CD14-positive monocyte (primary cell): ENCODE measurements at regions not wholly inside any gene's neighbourhood (a gene's known extent, or its start where the extent isn't known, plus 50 kb on each side); places are given as distances from the start of the nearest gene placed in this dataset.

ENCODE experiments used
- DNase-seq, 3 donors: peaks; one replicate each; pipeline ENCODE4 v3.0.0-alpha.2; 2011 to 2022
- H2AFZ ChIP-seq: 2 replicates; pipeline ENCODE4 v1.6.0; 2012; ENCODE audit warnings: mild to moderate bottlenecking, low read depth, low read length, inconsistent platforms; ENCODE audit not compliant: insufficient read depth, poor library complexity, severe bottlenecking
- H3K27ac ChIP-seq, 2 donors: 1 replicate in 1 of 2; 2 replicates in 1 of 2; pipeline ENCODE4 v1.5.1; 2012 to 2013; ENCODE audit warnings: low read length in 2 of 2, control low read depth in 1 of 2, inconsistent platforms in 1 of 2, low read depth in 1 of 2, mild to moderate bottlenecking in 1 of 2
- H3K27me3 ChIP-seq, 2 donors: one replicate each; pipeline versions ENCODE4 v1.6.0 to v1.6.1; 2011 to 2013; ENCODE audit warnings: low read length in 2 of 2; ENCODE audit not compliant: control insufficient read depth in 2 of 2, insufficient read depth in 2 of 2
- H3K36me3 ChIP-seq, 2 donors: replicated peaks in 1 of 2; 1 replicate in 1 of 2; 2 replicates in 1 of 2; pipeline versions ENCODE4 v1.5.1 to v1.6.1; 2012 to 2013; ENCODE audit warnings: low read length in 2 of 2, control low read depth in 1 of 2, inconsistent platforms in 1 of 2, mild to moderate bottlenecking in 1 of 2; ENCODE audit not compliant: insufficient read depth in 2 of 2, control insufficient read depth in 1 of 2
- H3K4me1 ChIP-seq, 2 donors: 1 replicate in 1 of 2; 2 replicates in 1 of 2; pipeline versions ENCODE4 v1.5.1 to v1.6.1; 2012 to 2013; ENCODE audit warnings: low read length in 2 of 2, control low read depth in 1 of 2, inconsistent platforms in 1 of 2, mild to moderate bottlenecking in 1 of 2, moderate library complexity in 1 of 2; ENCODE audit not compliant: insufficient read depth in 2 of 2, control insufficient read depth in 1 of 2
- H3K4me2 ChIP-seq: replicated peaks from 2 replicates; pipeline ENCODE3; 2012; ENCODE audit warnings: low read length, moderate library complexity, mild to moderate bottlenecking; ENCODE audit not compliant: poor library complexity, severe bottlenecking; ENCODE audit errors: extremely low read depth
- H3K4me3 ChIP-seq, 3 experiments: fragments of 200-600 bp in 1 of 3; sonication (generic) in 1 of 3; replicated peaks in 1 of 3; 1 replicate in 2 of 3; 2 replicates in 1 of 3; pipeline ENCODE4 v1.5.1; 2011 to 2013; ENCODE audit warnings: low read length in 3 of 3, mild to moderate bottlenecking in 3 of 3, control low read depth in 2 of 3, low read depth in 2 of 3, inconsistent platforms in 1 of 3, moderate library complexity in 1 of 3
- H3K79me2 ChIP-seq: 2 replicates; pipeline ENCODE4 v1.6.0; 2012; ENCODE audit warnings: mild to moderate bottlenecking, control low read depth, inconsistent platforms, low read length, moderate library complexity; ENCODE audit not compliant: insufficient read depth
- H3K9ac ChIP-seq: 2 replicates; pipeline ENCODE4 v1.6.0; 2017; ENCODE audit warnings: low read length, mild to moderate bottlenecking; ENCODE audit not compliant: insufficient read depth, poor library complexity, severe bottlenecking
- H3K9me3 ChIP-seq, 2 donors: replicated peaks in 1 of 2; 1 replicate in 1 of 2; 2 replicates in 1 of 2; pipeline versions ENCODE4 v1.5.1 to v1.6.1; 2012 to 2013; ENCODE audit warnings: low read length in 2 of 2, control low read depth in 1 of 2; ENCODE audit not compliant: control insufficient read depth in 1 of 2, insufficient read depth in 1 of 2
- H4K20me1 ChIP-seq: 2 replicates; pipeline ENCODE4 v1.6.0; 2012; ENCODE audit warnings: mild to moderate bottlenecking, low read length, control low read depth, moderate library complexity; ENCODE audit not compliant: insufficient read depth
- H3K27ac Mint-ChIP-seq, 7 donors: one replicate each; pipeline ENCODE4 v1.8.0; 2020; ENCODE audit warnings: mild to moderate bottlenecking in 7 of 7, mixed read lengths in 7 of 7, moderate library complexity in 6 of 7, inconsistent platforms in 2 of 7
- H3K27me3 Mint-ChIP-seq, 3 donors: one replicate each; pipeline ENCODE4 v1.8.0; 2021 to 2022; ENCODE audit warnings: low read depth in 3 of 3, mild to moderate bottlenecking in 3 of 3, mixed read lengths in 3 of 3, moderate library complexity in 3 of 3, inconsistent platforms in 1 of 3
- H3K36me3 Mint-ChIP-seq, 2 donors: one replicate each; pipeline ENCODE4 v1.8.0; 2020; ENCODE audit warnings: mixed read lengths in 2 of 2, inconsistent platforms in 1 of 2, mild to moderate bottlenecking in 1 of 2
- H3K4me1 Mint-ChIP-seq: one replicate; pipeline ENCODE4 v1.8.0; 2020; ENCODE audit warnings: mild to moderate bottlenecking, mixed read lengths
- H3K4me3 Mint-ChIP-seq, 2 donors: one replicate each; pipeline ENCODE4 v1.8.0; 2020; ENCODE audit warnings: mild to moderate bottlenecking in 2 of 2, mixed read lengths in 2 of 2, moderate library complexity in 1 of 2
- H3K9me3 Mint-ChIP-seq, 7 donors: one replicate each; pipeline ENCODE4 v1.8.0; 2020 to 2022; ENCODE audit warnings: mixed read lengths in 7 of 7, mild to moderate bottlenecking in 6 of 7, moderate library complexity in 6 of 7, inconsistent platforms in 2 of 7
- WGBS: methylation state at CpG from one replicate; pipeline ENCODE4 v1.1.5; 2013; ENCODE audit warnings: missing lambda C conversion rate; ENCODE audit not compliant: insufficient coverage; 5-methylcytosine and 5-hydroxymethylcytosine counted together
- intact Hi-C, 2 donors: fragments of 100-400 bp; cut with micrococcal nuclease; formaldehyde crosslinking; loops; one replicate each; pipeline versions ENCODE4 v1.15.0 to v1.15.1; 2023
- TF ChIP-seq, protein P1 (sequence below): fragments of 200-600 bp; IDR thresholded peaks from one replicate; pipeline ENCODE4 v1.8.0; 2022; ENCODE audit warnings: antibody characterized with exemption, mild to moderate bottlenecking

DNA sequence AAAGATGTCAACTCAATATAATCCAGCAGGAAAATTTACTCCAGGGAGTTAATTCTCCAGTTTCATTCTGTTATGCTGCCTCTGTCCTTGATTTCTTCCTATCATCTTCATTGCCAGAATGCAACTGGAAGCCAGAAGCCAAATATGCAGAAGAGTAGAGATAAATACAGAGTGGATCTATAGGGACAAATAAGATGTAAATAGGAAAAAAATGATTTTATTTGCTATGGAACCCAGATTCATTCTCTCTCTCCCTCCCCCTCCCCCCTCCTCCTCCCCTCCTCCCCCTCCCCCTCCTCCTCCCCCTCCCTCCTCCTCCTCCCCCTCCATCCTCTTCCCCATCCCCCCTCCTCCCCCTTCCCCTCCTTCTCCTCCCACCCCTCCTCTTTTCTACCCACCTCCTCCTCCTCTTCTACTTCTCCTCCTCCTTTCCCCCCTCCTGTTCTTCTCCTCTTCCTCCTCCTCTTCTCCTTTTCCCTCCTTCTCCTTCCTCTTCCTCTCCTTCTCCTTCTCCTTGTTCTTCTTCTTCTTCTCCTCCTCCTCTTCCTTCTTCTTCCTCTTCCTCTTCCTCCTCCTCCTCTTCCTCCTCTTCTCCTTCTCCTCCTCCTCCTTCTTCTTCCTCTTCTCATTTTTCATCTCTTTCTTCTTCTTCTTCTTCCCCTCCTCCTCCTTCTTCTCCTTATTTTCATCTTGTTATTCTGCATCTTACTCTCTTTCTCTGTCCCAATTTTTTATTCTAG is 306.4 kb downstream of the NUF2 start:
- TF ChIP-seq, protein P1, sequence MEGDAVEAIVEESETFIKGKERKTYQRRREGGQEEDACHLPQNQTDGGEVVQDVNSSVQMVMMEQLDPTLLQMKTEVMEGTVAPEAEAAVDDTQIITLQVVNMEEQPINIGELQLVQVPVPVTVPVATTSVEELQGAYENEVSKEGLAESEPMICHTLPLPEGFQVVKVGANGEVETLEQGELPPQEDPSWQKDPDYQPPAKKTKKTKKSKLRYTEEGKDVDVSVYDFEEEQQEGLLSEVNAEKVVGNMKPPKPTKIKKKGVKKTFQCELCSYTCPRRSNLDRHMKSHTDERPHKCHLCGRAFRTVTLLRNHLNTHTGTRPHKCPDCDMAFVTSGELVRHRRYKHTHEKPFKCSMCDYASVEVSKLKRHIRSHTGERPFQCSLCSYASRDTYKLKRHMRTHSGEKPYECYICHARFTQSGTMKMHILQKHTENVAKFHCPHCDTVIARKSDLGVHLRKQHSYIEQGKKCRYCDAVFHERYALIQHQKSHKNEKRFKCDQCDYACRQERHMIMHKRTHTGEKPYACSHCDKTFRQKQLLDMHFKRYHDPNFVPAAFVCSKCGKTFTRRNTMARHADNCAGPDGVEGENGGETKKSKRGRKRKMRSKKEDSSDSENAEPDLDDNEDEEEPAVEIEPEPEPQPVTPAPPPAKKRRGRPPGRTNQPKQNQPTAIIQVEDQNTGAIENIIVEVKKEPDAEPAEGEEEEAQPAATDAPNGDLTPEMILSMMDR = no peak
- H3K9ac ChIP-seq = no peak overlapping the region
- no peak overlapping the region for H2AFZ ChIP-seq
- no peak overlapping the region for H3K27ac Mint-ChIP-seq
- H3K36me3 Mint-ChIP-seq = no peaks in the 10 kb centered on the region
- no peaks in the 10 kb centered on the region for H3K27me3 ChIP-seq
- no peaks in the 10 kb centered on the region for H3K79me2 ChIP-seq
- H4K20me1 ChIP-seq = no peaks in the 10 kb centered on the region
- no peaks in the 10 kb centered on the region for H3K4me1 ChIP-seq
- H3K9me3 ChIP-seq = peaks cover 11 to 12% of the 10 kb centered on the region in 2 donors
- no peak overlapping the region for H3K27ac ChIP-seq
- no peak overlapping the region for H3K4me2 ChIP-seq
- no peaks in the 10 kb centered on the region for H3K4me1 Mint-ChIP-seq
- H3K36me3 ChIP-seq = no peaks in the 10 kb centered on the region
- peaks cover 0 to 4% (median 0%) of the 10 kb centered on the region in 3 donors for H3K27me3 Mint-ChIP-seq
- no peak for DNase-seq
- no peak overlapping the region for H3K4me3 Mint-ChIP-seq
- H3K4me3 ChIP-seq = no peak overlapping the region
- intact Hi-C loops = no loop called here
- peaks cover 3 to 31% (median 17%) of the 10 kb centered on the region in 7 donors for H3K9me3 Mint-ChIP-seq

DNA sequence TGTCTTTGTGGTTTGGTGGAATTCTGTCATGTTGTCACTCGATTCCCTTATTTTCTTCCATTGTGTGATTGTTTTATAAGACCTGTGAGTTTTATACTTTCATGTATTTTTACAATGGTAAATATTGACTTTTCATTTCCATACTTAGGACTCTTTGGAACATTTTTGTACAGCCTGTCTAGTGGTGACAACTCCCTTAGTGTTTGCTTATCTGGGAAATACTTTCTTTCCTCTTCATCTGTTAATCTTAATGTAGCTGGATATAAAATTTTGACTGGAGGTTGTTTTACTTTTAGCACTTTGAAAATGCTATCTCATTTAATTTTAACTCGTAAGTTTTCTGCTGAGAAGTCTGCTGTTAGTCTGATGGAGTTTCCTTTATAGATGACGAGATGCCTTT is 310.5 kb downstream of the NUF2 start:
- Mint-ChIP-seq H3K27me3 (peaks cover 0 to 4% (median 1%) of the 10 kb centered on the region in 3 donors), H3K27ac (no peak overlapping the region), H3K4me3 (no peak overlapping the region), H3K4me1 (no peaks in the 10 kb centered on the region), H3K9me3 (peaks cover 3 to 29% (median 12%) of the 10 kb centered on the region in 7 donors), H3K36me3 (no peaks in the 10 kb centered on the region)
- Histone ChIP-seq H4K20me1 (no peaks in the 10 kb centered on the region), H3K27me3 (no peaks in the 10 kb centered on the region), H3K4me1 (no peaks in the 10 kb centered on the region), H3K36me3 (no peaks in the 10 kb centered on the region), H3K27ac (no peak overlapping the region), H2AFZ (no peak overlapping the region), H3K4me2 (no peak overlapping the region), H3K79me2 (no peaks in the 10 kb centered on the region), H3K4me3 (no peak overlapping the region), H3K9me3 (peaks cover 13 to 17% of the 10 kb centered on the region in 2 donors), H3K9ac (no peak overlapping the region)
- TF ChIP-seq, protein P1 = no peak
- intact Hi-C loops = no loop called here
- WGBS = no CpG with 5 or more reads among the region's 3 CpGs
- no peak for DNase-seq
